Keratinocyte (primary cell): ENCODE measurements at regions not wholly inside any gene's neighbourhood (a gene's known extent, or its start where the extent isn't known, plus 50 kb on each side); places are given as distances from the start of the nearest gene placed in this dataset.

Experiments
- CTCF ChIP-seq, 3 experiments: IDR thresholded peaks in 1 of 3; conservative IDR thresholded peaks in 1 of 3; optimal IDR thresholded peaks in 1 of 3; 2 replicates in 2 of 3; 3 replicates in 1 of 3; pipeline versions ENCODE3 to v1.5.1; 2011; ENCODE audit warnings: low read length in 3 of 3, mild to moderate bottlenecking in 3 of 3, moderate library complexity in 2 of 3, control low read depth in 1 of 3, inconsistent platforms in 1 of 3; ENCODE audit not compliant: insufficient read depth in 2 of 3; ENCODE audit errors: extremely low read depth in 1 of 3
- EZH2 ChIP-seq: IDR thresholded peaks from one replicate; pipeline ENCODE4 v1.6.1; 2012; ENCODE audit warnings: inconsistent platforms, mild to moderate bottlenecking, low read length, moderate library complexity

- TF ChIP-seq CTCF (optimal IDR thresholded peaks at IDR 0.05 in 1 of 3, IDR thresholded peaks at IDR 0.05 in 1 of 3, conservative IDR thresholded peaks at IDR 0.05 in 1 of 3; ENCODE audit: extremely low read depth in 1 of 3, insufficient read depth in 2 of 3, low read length in 3 of 3): no peak
- TF ChIP-seq EZH2: no peak
Measured at GRCh38 chr6:145323646-145324045, 411.7 kb downstream of the EPM2A start.
